Upper lobe of right lung (tissue), 1 donor: ENCODE measurements at regions not wholly inside any gene's neighbourhood (a gene's known extent, or its start where the extent isn't known, plus 50 kb on each side); places are given as distances from the start of the nearest gene placed in this dataset.

Source experiments
- ATAC-seq: fragments of 200-7000 bp; cut with Tn5 transposase; one replicate; pipeline ENCODE4 v1.9.1; 2020; ENCODE audit warnings: mild to moderate bottlenecking, moderate library complexity
- DNase-seq: peaks from one replicate; pipeline ENCODE4 v3.0.0-alpha.2; 2020
- H3K27ac ChIP-seq: fragments of 200-600 bp; one replicate; pipeline ENCODE4 v1.8.0; 2022
- H3K27me3 ChIP-seq: fragments of 200-600 bp; one replicate; pipeline ENCODE4 v1.8.0; 2022; ENCODE audit warnings: mild to moderate bottlenecking
- H3K36me3 ChIP-seq: fragments of 200-600 bp; one replicate; pipeline ENCODE4 v1.8.0; 2022
- H3K4me1 ChIP-seq: fragments of 200-600 bp; one replicate; pipeline ENCODE4 v1.8.0; 2022
- H3K4me3 ChIP-seq: fragments of 200-600 bp; one replicate; pipeline ENCODE4 v1.8.0; 2022; ENCODE audit warnings: mild to moderate bottlenecking
- H3K9me3 ChIP-seq: fragments of 200-600 bp; one replicate; pipeline ENCODE4 v1.8.0; 2022
- CTCF ChIP-seq: fragments of 200-600 bp; IDR thresholded peaks from one replicate; pipeline ENCODE4 v1.8.0; 2022; ENCODE audit warnings: antibody characterized with exemption
- intact Hi-C: fragments of 100-400 bp; cut with DNase I; formaldehyde crosslinking; loops from one replicate; pipeline ENCODE4 v1.11.0; 2022
- donor health status: DM: no; HTN: yes; CAD: no; lungs with severe emphysema.

DNA sequence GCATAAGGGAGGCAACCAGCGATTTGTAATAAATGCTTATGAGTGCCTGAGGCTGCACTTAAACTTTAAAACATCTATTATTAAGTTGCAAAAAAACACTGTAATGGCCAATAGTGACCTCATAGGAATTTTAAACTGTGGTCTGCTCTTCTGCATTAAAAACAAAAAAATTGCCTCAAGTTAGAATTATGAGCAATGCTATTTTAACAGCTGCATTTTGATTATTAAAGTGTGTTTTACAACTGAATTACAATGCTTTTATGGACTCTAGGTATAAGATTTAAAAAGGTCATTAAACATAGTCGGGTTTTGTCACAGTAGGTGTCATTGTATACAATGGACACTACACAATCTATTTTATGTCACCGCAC is 528.7 kb upstream of the FANCL start:
- no peaks in the 10 kb centered on the region for H3K27me3 ChIP-seq
- DNase-seq (no peak), ATAC-seq (no peak)
- H3K9me3 ChIP-seq: no peaks in the 10 kb centered on the region
- H3K4me1 ChIP-seq: no peaks in the 10 kb centered on the region
- intact Hi-C loops: no loop called here
- H3K4me3 ChIP-seq: no peak overlapping the region
- no peak overlapping the region for H3K27ac ChIP-seq
- H3K36me3 ChIP-seq: no peaks in the 10 kb centered on the region
- no peak for TF ChIP-seq CTCF

GRCh38 chr2:58769111-58769863 is 528.2 kb upstream of the FANCL start:
- Histone ChIP-seq H3K9me3 (no peaks in the 10 kb centered on the region), H3K4me1 (no peaks in the 10 kb centered on the region), H3K36me3 (no peaks in the 10 kb centered on the region), H3K4me3 (no peak overlapping the region), H3K27ac (no peak overlapping the region), H3K27me3 (no peaks in the 10 kb centered on the region)
- DNase-seq (no peak), ATAC-seq (no peak)
- intact Hi-C loops: no loop called here
- no peak for TF ChIP-seq CTCF

DNA sequence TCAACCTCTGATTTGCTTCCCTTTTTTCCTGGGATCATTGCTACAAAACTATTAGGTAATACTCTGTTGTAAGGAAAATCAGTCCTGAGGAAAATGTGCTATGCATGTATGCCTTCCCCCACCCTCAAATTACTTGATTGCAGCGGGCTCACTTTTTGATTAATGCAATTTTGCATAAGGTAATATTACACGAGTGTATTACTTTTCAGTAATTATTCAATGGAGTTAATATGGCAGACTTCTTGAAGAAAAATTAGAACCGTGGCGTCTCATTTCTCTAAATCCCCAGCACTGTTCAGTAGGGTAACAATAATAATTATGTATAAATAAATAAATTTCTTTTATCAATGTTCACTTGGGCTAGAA is 527.6 kb upstream of the FANCL start:
- Histone ChIP-seq H3K27ac (no peak overlapping the region), H3K4me3 (no peak overlapping the region), H3K27me3 (no peaks in the 10 kb centered on the region), H3K4me1 (no peaks in the 10 kb centered on the region), H3K36me3 (no peaks in the 10 kb centered on the region), H3K9me3 (no peaks in the 10 kb centered on the region)
- intact Hi-C loops: no loop called here
- no peak for TF ChIP-seq CTCF
- ATAC-seq (no peak), DNase-seq (no peak)

DNA sequence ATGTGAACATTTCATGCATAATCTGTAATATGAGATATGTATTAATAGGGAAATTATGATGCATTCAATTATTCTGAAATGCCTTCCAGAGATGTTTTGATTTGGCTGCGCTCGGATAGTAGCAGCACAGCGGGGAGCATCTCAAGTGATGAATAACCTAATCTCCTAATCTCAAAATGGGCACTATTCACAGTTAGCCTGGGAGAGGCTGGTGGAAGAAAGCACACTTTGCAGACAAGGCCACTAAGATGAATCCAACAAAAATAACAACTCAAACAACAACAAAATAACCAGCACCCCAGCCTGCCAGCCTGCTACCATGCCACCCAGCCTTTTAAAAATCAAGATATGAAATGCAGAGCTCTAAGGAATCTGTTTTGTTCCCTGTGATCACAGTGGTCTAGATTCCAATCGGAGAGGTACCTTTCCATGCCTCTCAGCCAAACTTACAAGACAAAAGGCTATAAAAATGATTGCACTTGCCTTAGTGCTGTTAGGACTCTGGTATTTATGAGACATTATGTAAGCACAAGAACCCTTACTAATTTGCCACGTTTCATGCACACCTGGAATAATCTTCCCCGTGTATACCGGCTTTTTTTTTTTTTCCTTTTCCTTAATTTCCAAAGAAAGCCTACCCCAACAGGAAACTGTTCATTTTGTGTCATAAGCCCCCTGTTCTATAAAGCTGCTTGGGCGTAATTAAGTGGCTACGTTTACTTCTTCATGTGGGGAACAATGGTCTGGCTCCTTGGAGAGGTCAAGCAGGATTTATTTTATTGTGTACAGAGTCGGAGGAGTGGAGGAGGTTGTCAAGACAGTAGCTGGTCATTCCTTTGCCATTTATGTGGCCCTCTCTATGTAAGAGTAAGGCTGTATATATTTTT is 526.9 kb upstream of the FANCL start:
- Histone ChIP-seq H3K4me3 (no peak overlapping the region), H3K27ac (no peak overlapping the region), H3K9me3 (no peaks in the 10 kb centered on the region), H3K4me1 (no peaks in the 10 kb centered on the region), H3K27me3 (no peaks in the 10 kb centered on the region), H3K36me3 (no peaks in the 10 kb centered on the region)
- ATAC-seq (no peak), DNase-seq (no peak)
- intact Hi-C loops: no loop called here
- TF ChIP-seq CTCF: no peak

- no peaks in the 10 kb centered on the region for H3K4me1 ChIP-seq
- no peak overlapping the region for H3K4me3 ChIP-seq
- intact Hi-C loops: no loop called here
- H3K27ac ChIP-seq: no peak overlapping the region
- H3K27me3 ChIP-seq: no peaks in the 10 kb centered on the region
- H3K36me3 ChIP-seq: no peaks in the 10 kb centered on the region
- no peak for ATAC-seq
- no peaks in the 10 kb centered on the region for H3K9me3 ChIP-seq
- TF ChIP-seq CTCF: no peak
- DNase-seq: no peak
These were observed 523.4 kb upstream of the FANCL start for GRCh38 chr2:58764338-58765104.
